NOMO-1 treated with dmso at 0.1 percent for 144 hours (cell line): ENCODE measurements at regions not wholly inside any gene's neighbourhood (a gene's known extent, or its start where the extent isn't known, plus 50 kb on each side); places are given as distances from the start of the nearest gene placed in this dataset.

Experiments
- DNase-seq: peaks from one replicate; lab custom pipeline; 2025; ENCODE audit not compliant: unreplicated experiment; lab: John Stamatoyannopoulos, UW

DNA sequence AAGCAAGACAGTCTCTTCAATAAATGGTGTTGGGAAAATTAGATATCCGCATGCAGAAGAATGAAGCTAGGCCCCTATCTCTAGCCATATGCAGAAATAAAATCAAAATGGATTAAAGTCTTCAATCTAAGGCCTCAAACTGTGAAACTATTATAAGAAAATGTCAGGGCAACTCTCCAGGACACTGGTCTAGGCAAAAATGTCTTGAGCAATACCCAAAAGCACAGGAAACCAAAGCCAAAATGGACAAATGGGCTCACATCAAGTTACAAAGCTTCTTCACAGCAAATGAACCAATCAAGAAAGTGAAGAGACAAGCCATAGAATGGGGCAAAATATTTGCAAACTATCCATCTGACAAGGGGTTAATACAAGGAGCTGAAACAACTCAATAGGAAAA is 338.8 kb downstream of the NNT start:
- no peak for DNase-seq

DNA sequence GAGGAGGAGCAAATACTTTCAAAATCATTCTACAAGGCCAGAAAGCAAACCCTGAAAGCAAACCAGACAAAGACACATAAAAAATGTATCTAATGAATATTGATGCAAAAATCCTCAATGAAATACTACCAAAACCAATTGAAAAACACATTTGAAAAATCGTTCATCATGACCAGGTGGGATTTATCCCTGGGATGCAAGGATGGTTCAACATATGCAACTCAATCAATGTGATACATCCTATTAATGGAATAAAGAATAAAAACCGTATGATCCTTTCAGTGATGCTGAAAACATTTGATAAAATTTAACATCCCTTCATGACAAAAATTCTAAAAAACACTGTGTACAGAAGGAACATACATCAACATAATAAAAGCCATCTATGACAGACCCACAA is 337.6 kb downstream of the NNT start:
- DNase-seq, result no peak

DNA sequence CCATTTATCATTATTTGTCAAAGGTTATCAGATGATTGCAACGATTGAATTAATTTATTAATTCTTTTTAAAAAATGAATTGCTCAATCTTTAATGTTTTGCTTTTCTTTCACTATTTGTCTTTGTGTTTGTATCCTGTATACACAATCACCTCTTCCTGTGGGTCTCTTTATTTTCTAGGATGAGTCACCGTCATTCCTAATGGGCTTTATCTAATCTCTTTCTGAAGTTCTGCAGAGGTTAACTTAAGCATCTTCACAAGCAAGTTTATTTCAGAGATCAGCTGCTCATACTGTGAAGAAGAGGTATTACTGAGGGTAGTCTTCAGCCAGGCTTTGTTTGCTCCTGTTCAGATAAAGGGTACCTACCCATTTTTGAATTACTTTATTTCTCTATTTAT is 323.9 kb downstream of the NNT start:
- no peak for DNase-seq

DNA sequence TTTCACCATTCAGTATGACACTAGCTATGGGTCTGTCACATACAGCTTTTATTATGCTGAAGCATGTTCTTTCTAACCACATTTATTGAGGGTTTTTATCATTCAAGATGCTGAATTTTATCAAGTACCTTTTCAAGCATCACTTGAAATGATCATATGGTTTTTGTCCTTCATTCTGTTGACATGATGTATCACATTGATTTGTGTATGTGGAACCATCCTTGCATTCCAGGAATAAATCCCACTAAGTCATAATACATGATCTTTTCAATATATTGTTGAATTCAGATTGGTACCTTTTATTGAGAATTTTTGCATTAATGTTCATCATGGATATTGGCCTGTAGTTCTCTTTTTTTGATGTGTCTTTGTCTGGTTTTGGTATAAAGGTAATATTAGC is 317.4 kb downstream of the NNT start:
- DNase-seq, result no peak

DNA sequence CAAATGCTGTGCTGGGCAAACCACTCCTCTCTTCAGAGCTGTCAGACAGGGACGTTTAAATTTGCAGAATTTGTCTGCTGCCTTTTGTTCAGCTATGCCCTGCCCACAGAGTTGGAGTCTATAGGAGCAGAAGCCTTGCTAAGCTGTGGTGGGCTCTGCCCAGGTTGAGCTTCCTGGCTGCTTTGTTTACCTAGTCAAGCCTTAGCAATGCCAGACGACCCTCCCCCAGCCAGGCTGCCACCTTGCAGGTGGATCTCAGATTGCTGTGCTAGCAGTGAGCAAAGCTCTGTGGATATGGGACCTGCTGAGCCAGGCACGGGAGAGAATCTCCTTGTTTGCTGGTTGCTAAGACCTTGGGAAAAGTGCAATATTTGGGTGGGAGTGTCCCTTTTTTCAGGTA is 314.9 kb downstream of the NNT start:
- no peak for DNase-seq

DNA sequence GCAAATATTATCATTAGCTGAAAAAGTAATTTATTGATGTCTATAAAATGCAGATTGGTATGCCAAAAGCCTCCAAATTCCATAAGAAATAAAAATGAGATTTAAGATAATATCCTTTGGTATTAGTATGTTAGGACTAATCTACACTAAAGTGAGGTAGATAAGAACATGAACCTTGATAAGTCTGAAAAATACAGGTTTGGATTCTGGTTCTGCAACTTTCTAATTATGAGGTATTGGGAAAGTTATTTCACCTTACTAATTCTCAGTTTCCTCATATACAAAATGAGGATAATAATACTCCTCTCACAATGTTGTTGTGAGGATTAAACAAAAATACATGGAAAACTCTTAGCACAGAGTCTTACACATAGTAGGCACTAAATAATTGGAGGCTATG is 300.1 kb downstream of the NNT start:
- DNase-seq, result no peak

DNA sequence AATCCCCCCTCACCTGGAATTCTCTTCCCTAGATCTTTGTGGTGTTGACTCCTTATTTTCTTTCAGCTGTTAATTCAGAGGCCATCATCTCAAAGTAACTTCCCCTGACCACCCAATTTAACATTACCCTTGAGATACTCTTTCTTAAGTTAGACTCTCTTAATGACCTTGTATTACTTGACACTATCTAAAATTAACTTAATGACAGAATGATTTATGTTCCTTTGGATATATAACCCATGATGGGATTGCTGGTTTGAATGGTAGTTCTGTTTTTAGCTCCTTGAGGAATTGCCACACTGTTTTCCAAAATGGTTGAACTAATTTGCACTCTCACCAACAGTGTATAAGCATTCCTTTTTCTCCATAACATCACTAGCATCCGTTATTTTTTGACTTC is 298.0 kb downstream of the NNT start:
- no peak for DNase-seq

DNA sequence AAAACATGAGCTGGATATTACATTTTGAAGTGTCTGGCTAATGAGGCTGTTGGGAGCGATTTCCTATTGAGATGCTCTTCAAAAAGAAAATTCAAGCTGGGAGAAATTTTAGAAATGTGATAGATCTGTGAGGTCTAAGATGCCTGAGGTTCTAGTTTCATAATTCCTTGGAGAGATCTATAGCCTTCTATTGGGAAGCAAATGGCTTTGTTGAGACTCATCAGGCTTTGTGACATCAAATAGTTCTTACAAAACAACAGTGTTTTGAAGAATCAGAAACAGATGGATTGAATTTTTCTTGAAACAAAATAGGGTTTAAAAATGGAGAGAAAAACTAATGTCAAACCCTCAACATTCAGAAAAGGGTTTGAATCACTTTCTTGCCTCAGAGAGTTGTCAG is 292.9 kb downstream of the NNT start:
- no peak for DNase-seq

DNA sequence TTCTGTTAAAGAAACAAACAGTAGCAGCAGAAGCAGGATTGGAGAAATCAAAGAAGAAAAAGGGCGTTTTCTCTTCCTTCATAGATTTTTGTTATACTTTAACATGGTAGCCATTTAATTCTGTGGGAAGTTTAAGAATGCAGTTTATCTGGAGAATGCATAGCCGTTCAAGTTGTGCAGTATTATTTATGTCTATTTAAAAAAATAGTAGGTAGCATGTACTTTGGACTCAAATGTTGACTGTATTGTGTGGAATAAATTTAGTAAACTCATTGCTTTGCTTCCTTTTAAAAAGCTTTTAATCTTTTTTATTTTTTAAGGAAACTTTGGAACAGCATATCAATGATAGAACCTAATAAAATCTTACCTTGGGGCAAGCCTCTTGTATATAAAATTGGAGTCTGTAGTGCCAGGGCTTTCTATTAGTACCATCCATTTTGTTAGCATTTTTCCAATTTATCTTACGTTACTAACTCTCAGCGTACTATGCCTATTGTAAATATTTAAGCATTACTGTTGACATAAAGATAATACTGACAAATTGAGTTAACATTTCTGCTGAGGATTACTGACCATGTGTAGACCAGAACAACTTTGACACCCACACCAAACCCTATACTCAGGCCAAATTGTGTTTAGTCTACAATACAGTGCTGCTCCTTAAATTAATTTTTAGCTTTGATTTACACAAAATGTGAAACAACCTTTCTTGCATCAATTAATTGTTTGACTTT is 291.1 kb downstream of the NNT start:
- DNase-seq, result no peak

DNA sequence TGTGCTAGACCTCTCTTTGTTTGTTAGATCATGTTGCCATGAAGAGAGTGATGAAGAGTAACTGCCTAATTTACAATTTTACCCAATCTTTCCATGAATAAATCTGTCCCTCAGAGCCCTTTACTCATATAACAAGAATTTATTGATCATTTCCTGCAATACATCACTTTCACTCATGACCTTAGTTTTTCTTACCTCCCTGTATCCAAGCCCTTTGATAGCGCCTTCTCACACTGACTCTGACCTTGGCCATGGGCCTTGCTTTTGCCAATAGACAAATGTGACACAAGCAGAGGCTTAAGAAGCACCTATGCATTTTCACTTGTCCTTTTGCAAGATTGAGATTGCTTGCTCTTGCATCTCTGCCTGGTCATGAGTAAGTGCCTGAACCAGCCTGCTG is 288.1 kb downstream of the NNT start:
- DNase-seq, result no peak

DNA sequence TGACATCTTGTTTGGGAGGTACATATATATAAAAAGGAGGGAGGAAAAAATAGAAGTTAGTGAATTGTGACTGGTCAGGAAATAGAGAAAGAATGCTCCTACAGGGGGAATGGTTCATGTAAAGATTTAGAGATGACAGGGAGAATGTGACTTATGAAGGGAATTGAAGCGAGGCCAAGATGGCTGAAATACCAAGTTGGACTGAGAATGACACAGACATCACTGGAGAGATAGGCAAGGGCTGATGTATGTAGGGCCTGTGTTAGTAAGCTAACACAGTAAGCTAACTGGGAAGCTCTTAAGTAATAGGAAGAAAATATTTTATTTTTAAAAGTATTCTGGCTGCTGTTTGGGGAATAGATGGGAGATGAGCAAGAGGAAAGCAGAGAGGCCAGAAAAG is 286.3 kb downstream of the NNT start:
- DNase-seq, result no peak

DNA sequence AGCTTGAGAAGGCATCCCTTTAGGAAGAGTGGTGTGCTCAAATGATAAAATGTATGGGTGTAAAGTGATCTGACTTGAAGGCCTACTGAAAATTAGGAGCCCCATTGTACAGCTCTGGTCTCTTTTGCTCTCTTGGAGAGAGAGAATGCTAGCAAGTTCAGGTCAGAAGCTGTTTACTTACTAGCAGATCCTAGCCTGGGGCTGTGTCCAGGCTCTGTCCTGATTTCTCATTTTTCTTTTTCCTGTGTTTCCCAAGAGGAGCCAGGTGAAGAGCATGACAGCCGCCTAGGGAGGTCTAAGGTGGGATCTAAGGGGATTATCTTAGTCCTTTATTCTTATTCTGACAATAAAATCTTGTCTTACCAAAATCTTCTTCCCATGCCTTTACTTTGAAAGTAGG is 272.8 kb downstream of the NNT start:
- no peak for DNase-seq

DNA sequence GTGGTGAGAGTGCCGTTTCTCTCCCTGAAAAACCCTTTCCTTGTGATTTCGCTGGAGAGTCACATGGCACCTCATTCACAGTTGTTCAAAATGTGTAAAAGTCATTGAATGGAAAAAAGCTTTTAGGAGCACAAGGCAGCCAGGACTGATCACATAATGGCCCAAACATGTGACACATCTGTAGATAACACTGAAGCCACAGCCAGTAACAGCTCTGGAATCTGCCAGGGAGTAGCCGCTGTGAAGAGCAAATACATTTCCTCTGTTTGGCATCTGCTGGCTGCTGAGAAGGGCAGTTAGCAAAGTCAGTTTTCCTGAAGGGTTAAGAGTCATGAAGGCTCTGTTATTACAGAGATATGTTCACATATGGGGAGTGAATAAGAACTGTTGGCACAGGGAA is 271.8 kb downstream of the NNT start:
- no peak for DNase-seq

DNA sequence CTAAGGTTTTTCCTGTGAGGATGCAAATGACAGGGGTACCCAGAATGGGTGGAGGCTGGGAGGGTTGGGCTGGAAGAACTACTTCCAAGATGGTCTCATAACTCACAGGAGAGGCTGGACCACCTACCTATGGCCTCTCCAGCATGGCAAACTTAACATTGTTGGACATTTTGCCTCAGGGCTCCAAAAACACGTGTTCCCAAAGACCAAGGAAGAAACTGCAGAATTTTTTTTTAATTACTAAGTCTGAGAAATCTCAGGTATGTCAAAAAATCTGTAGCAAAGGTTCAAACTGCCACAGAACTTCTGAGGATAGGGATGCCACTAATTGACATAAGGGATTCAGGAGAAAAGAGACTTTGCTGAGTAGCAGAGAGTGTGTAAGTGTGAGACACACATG is 270.8 kb downstream of the NNT start:
- DNase-seq, result no peak

DNA sequence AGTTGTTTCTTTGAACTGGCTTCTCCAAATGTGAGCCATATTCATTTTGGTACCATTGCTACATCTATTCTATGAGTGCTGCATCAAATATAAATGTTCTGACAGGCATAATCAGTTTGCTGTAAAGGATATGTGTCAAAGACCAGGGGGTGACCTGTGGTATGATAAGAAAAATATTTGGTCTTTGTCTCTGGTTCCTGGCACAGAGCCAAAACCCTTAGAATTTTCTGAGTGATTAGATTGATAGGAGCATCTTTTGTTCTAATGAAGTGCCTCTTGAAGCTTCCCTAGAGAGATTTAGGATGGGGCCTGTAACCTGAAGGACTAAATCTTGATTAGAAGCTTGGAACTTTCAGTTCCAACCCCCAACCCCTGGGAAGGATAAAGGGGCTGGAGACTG is 256.3 kb downstream of the NNT start:
- DNase-seq, result no peak

DNA sequence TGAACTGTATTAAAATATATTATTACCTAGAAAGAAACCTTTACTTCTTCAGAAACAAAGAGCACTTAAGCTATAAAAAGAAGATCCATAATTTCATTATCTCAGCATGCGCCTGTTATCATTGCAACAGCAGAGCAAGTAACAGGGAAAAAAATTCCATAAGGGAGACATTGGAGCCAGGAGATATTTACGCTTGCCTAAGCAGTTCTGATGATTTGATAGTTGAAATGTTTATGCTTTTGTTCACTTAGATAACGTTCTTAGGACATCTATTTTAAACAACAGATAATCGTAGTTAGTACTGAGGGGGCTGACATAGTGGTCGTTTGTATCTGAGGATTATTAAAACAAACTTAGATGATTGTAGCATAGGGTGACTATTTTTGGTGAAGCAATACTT is 252.5 kb downstream of the NNT start:
- no peak for DNase-seq

DNA sequence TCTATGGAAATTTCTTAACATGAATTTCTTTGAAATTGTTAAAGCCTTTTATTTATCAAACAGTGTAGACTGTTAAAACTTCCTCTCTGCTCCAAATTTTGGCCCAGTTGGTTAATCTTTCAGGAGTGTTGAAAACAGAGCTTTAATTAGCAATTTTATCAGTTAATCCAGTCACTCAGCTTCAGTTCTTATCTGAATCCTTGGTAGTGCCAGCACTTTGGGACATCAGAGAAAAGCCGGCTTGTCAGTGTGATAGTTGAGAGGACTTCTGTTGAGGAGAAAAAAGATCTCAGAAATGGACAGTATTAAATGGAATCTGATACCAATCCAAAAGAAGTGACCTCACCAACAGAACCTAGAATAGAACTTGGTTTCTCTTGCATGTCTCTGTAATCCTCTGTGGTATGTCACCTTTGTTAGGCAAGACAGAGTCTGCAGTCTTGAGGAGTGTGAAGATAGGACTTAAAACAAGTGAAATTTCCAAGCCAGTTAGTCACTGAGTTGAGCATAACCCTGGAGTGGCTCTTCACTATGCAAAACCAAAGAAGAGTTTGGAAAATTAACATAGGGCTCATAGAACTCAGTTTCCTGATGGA is 251.8 kb downstream of the NNT start:
- DNase-seq, result no peak

DNA sequence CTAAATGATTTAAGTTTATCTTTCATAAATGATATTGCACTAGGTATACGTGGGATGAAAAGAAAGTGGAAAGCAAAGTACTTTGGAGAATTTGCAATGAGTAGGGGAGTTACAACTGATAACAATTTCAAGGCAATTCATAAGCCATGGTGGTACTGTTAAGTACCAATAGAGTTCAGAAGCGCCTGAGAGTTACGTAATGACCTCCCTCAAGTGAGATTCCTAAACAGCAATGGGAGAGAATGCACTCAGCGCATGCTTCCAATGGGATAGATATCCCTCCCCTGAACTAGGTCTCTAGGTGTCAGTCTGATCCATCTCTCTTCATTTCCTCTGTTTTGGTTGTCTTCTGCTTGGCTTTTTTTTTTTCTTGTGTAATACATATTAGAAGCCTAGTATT is 249.3 kb downstream of the NNT start:
- DNase-seq, result no peak

DNA sequence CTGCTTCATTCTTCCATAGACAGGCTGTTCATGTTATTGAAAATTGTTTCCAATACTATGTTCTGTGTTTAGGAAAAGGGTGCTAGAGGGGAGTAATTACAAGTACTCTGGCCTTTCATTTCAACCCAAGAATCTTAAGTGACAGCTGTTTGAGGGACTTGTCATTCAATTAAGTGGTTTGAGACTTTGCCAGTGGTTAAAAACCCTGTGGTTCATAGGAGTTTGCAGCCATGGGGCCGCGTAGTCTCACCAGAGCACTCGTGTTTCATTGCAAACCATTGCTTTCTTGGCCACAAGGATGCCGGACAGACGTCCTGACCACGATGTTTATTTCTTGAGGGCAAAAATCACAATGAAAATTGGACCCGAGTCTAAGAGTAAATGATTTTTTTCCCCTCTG is 248.8 kb downstream of the NNT start:
- DNase-seq, result no peak

DNA sequence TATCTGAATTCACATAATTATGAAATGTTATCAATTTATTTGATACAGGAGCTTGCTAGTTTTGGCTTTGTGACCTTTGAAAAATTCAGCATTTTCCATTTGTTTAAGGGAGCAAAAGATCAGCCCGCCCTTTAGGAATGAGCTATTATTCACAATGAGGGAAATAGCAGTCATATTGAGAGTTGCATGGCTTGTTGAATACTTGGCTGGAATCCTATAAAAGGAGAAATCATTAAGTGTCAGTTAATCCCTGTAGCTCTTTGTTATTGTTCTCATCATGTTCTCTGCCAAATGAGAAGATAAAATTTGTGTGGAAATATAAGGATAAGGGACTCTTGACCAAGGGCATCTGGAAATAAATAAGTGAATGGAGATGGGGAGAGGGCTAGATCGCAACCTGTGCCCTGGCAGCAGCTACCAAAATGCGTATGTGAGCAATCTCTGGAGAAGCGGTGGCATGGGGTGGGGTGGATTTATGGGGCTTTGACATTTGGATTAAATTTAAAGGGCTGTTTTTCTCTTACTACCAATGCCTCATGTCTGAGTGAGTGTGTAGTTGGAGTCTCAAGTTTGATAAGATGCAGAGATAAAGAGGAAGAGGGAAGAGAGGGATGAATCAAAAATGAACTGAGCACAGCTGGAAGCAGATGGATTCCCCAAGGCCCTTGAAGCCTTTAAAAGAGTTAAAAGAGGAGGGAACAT is 237.6 kb downstream of the NNT start:
- DNase-seq, result no peak

DNA sequence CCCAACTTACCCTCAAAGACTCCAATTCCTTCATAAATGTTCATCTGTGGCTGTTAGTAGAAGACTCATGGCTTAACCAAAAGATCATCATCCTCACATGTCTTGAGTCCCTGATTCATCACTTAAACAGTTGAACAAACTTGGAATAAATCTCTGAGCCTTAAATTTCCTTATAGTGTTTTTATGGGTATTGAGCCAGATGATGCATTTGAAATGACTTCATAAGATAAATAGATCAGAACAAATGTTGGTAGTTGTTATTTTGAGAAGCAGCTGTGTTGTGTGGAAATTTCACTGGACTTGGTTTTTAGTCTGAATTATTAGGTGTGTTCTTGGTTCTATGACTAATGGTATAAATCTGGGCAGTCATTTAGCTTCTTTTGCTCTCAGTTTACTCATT is 236.2 kb downstream of the NNT start:
- no peak for DNase-seq

DNA sequence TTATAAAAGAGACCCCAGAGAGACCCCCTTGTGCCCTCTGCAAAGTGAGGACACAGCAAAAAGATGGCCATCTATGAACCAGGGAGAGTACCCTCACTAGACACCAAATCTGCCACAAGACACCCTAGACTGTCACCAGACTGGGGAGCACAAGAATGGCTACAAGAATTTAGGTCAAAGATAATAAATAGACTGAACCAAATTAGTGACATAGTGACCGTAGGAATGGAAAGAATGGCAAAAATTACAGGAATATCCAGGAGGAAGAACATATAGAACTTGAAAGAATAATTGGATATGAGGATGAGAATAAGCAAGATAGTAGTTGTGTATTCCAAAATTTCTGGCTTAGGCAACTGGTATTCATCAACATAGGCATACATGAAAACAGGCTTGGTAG is 235.0 kb downstream of the NNT start:
- no peak for DNase-seq

DNA sequence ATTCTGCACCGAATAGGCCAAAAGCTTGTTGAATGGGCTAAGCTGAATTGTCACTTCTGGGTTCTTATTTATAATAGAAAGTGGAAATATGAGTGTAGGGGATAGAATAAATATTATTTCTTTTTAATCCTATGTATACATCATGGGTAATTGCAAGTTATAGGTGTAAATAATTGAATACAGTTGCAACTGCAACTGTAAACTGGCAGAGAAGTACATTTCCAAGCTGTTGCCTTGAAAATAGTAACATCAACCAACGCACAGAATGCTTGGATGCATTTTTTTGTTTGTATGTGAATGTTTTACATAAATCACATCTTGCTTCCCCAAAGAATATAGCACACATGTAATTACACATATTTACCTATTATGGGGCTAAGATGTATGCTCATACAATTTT is 234.1 kb downstream of the NNT start:
- DNase-seq, result no peak
